ENCODE measurements at regions not wholly inside any gene's neighbourhood (a gene's known extent, or its start where the extent isn't known, plus 50 kb on each side); places are given as distances from the start of the nearest gene placed in this dataset.

GRCh38 chr15:70582143-70582945 lies 181.0 kb downstream of the UACA start:
- Mint-ChIP-seq H3K36me3 (no peaks in the 10 kb centered on the region), H3K9me3 (no peaks in the 10 kb centered on the region), H3K4me1 (ENCODE audit: unreplicated experiment) (peaks cover 26% of the 10 kb centered on the region), H3K4me3 (no peak overlapping the region), H3K27me3 (peaks cover 7% of the 10 kb centered on the region), H3K27ac (no peak overlapping the region)
- DNase-seq (ENCODE audit: extremely low spot score, unreplicated experiment): no peak
- TF ChIP-seq CTCF (conservative IDR thresholded peaks at IDR 0.05): no peak

- H3K4me3 Mint-ChIP-seq: no peak overlapping the region
- no peaks in the 10 kb centered on the region for H3K9me3 Mint-ChIP-seq
- TF ChIP-seq CTCF (conservative IDR thresholded peaks at IDR 0.05): no peak
- DNase-seq (ENCODE audit: extremely low spot score, unreplicated experiment): no peak
- H3K36me3 Mint-ChIP-seq: no peaks in the 10 kb centered on the region
- H3K4me1 Mint-ChIP-seq (ENCODE audit: unreplicated experiment): peaks cover 24% of the 10 kb centered on the region
- no peak overlapping the region for H3K27ac Mint-ChIP-seq
- peaks cover 7% of the 10 kb centered on the region for H3K27me3 Mint-ChIP-seq
Measured at GRCh38 chr15:70580958-70581357, 182.4 kb downstream of the UACA start.

- Mint-ChIP-seq H3K27ac (no peak overlapping the region), H3K9me3 (no peaks in the 10 kb centered on the region), H3K27me3 (peaks cover 7% of the 10 kb centered on the region), H3K4me1 (ENCODE audit: unreplicated experiment) (peaks cover 27% of the 10 kb centered on the region), H3K36me3 (no peaks in the 10 kb centered on the region), H3K4me3 (no peak overlapping the region)
- no peak for TF ChIP-seq CTCF (conservative IDR thresholded peaks at IDR 0.05)
- no peak for DNase-seq (ENCODE audit: extremely low spot score, unreplicated experiment)
Measured at GRCh38 chr15:70580286-70580685, 183.1 kb downstream of the UACA start.

- no peak for TF ChIP-seq CTCF (conservative IDR thresholded peaks at IDR 0.05)
- Mint-ChIP-seq H3K27ac (no peak overlapping the region), H3K9me3 (no peaks in the 10 kb centered on the region), H3K36me3 (no peaks in the 10 kb centered on the region), H3K4me1 (ENCODE audit: unreplicated experiment) (peaks cover 30% of the 10 kb centered on the region), H3K27me3 (peaks cover 7% of the 10 kb centered on the region), H3K4me3 (no peak overlapping the region)
- DNase-seq (ENCODE audit: extremely low spot score, unreplicated experiment): no peak
Measured at GRCh38 chr15:70579766-70580165, 183.6 kb downstream of the UACA start.

GRCh38 chr15:70578196-70578595 lies 185.2 kb downstream of the UACA start:
- Mint-ChIP-seq H3K4me3 (no peak overlapping the region), H3K27ac (no peak overlapping the region), H3K36me3 (no peaks in the 10 kb centered on the region), H3K9me3 (peaks cover 4% of the 10 kb centered on the region), H3K27me3 (peaks cover 7% of the 10 kb centered on the region), H3K4me1 (ENCODE audit: unreplicated experiment) (peaks cover 22% of the 10 kb centered on the region)
- DNase-seq (ENCODE audit: extremely low spot score, unreplicated experiment): no peak
- no peak for TF ChIP-seq CTCF (conservative IDR thresholded peaks at IDR 0.05)
